H9 (cell line): ENCODE measurements at regions not wholly inside any gene's neighbourhood (a gene's known extent, or its start where the extent isn't known, plus 50 kb on each side); places are given as distances from the start of the nearest gene placed in this dataset.

Experiments
- DNase-seq: peaks from one replicate; pipeline ENCODE4 v3.0.0-alpha.2; 2017
- H2AFZ ChIP-seq: one replicate; pipeline ENCODE4 v1.6.1; 2013; ENCODE audit warnings: mild to moderate bottlenecking, low read length, control low read depth, moderate library complexity
- H2AK5ac ChIP-seq: 2 replicates; pipeline ENCODE4 v1.6.1; 2013; ENCODE audit warnings: low read length, control low read depth, mixed read lengths; ENCODE audit not compliant: insufficient read length
- H2BK120ac ChIP-seq: one replicate; pipeline ENCODE4 v1.6.1; 2013; ENCODE audit warnings: low read depth, mild to moderate bottlenecking, low read length, control low read depth, inconsistent platforms; ENCODE audit not compliant: poor library complexity, severe bottlenecking
- H2BK12ac ChIP-seq: 2 replicates; pipeline ENCODE4 v1.6.1; 2013; ENCODE audit warnings: low read length, control low read depth, mixed read lengths, low read depth; ENCODE audit not compliant: insufficient read length
- H2BK15ac ChIP-seq: 2 replicates; pipeline ENCODE4 v1.6.1; 2013; ENCODE audit warnings: low read depth, low read length, control low read depth
- H2BK20ac ChIP-seq: one replicate; pipeline ENCODE4 v1.6.1; 2013; ENCODE audit warnings: low read depth, mild to moderate bottlenecking, low read length, control low read depth, inconsistent platforms; ENCODE audit not compliant: poor library complexity, severe bottlenecking
- H2BK5ac ChIP-seq: 2 replicates; pipeline ENCODE4 v1.6.1; 2013; ENCODE audit warnings: low read length, control low read depth, mixed read lengths; ENCODE audit not compliant: insufficient read length
- H3K14ac ChIP-seq: 2 replicates; pipeline ENCODE4 v1.6.1; 2013; ENCODE audit warnings: low read length, control low read depth; ENCODE audit not compliant: insufficient read depth
- H3K18ac ChIP-seq: 2 replicates; pipeline ENCODE4 v1.6.1; 2013; ENCODE audit warnings: low read depth, mild to moderate bottlenecking, mixed read lengths, low read length, control low read depth; ENCODE audit not compliant: insufficient read length
- H3K23ac ChIP-seq: 2 replicates; pipeline ENCODE4 v1.6.1; 2013; ENCODE audit warnings: low read length, control low read depth, mixed read lengths, low read depth; ENCODE audit not compliant: insufficient read length
- H3K23me2 ChIP-seq: 2 replicates; pipeline ENCODE4 v1.6.1; 2013; ENCODE audit warnings: low read depth, mild to moderate bottlenecking, mixed read lengths, low read length, control low read depth; ENCODE audit not compliant: insufficient read length, poor library complexity, severe bottlenecking
- H3K27ac ChIP-seq: 2 replicates; pipeline ENCODE4 v1.5.1; 2013; ENCODE audit warnings: low read length, control low read depth, mixed read lengths, low read depth; ENCODE audit not compliant: insufficient read length
- H3K27me3 ChIP-seq: 2 replicates; pipeline ENCODE4 v1.6.1; 2013; ENCODE audit warnings: low read length, control low read depth, inconsistent platforms; ENCODE audit not compliant: insufficient read depth
- H3K4ac ChIP-seq: 2 replicates; pipeline ENCODE4 v1.6.1; 2013; ENCODE audit warnings: low read depth, mild to moderate bottlenecking, control low read depth, inconsistent platforms, low read length, moderate library complexity
- H3K4me1 ChIP-seq: 2 replicates; pipeline ENCODE4 v1.6.1; 2013; ENCODE audit warnings: low read length, control low read depth, inconsistent platforms; ENCODE audit not compliant: insufficient read depth
- H3K4me2 ChIP-seq: 2 replicates; pipeline ENCODE4 v1.6.1; 2013; ENCODE audit warnings: low read length, control low read depth, mixed read lengths; ENCODE audit not compliant: insufficient read length, insufficient read depth
- H3K56ac ChIP-seq: 2 replicates; pipeline ENCODE4 v1.6.1; 2013; ENCODE audit warnings: low read depth, mild to moderate bottlenecking, mixed read lengths, low read length, control low read depth; ENCODE audit not compliant: insufficient read length
- H3K79me1 ChIP-seq: 2 replicates; pipeline ENCODE4 v1.6.1; 2013; ENCODE audit warnings: low read depth, mild to moderate bottlenecking, moderate library complexity, low read length, control low read depth, inconsistent platforms; ENCODE audit not compliant: insufficient read depth, poor library complexity, severe bottlenecking
- H3K79me2 ChIP-seq: 2 replicates; pipeline ENCODE4 v1.6.1; 2013; ENCODE audit warnings: low read length, control low read depth, inconsistent platforms; ENCODE audit not compliant: insufficient read depth
- H3K9ac ChIP-seq: 2 replicates; pipeline ENCODE4 v1.6.1; 2013; ENCODE audit warnings: low read length, control low read depth, mixed read lengths; ENCODE audit not compliant: insufficient read length; ENCODE audit errors: extremely low read depth
- H3K9me3 ChIP-seq: one replicate; pipeline ENCODE4 v1.6.1; 2013; ENCODE audit warnings: low read depth, low read length, inconsistent platforms; ENCODE audit not compliant: control insufficient read depth
- H3T11ph ChIP-seq: one replicate; pipeline ENCODE4 v1.6.1; 2013; ENCODE audit warnings: mild to moderate bottlenecking, low read length, control low read depth, inconsistent platforms
- H4K20me1 ChIP-seq: one replicate; pipeline ENCODE4 v1.6.1; 2013; ENCODE audit not compliant: control insufficient read depth, insufficient read length, insufficient read depth
- H4K5ac ChIP-seq: 2 replicates; pipeline ENCODE4 v1.6.1; 2013; ENCODE audit warnings: low read depth, mild to moderate bottlenecking, mixed read lengths, low read length, control low read depth; ENCODE audit not compliant: insufficient read length
- H4K8ac ChIP-seq: replicated peaks from 2 replicates; pipeline ENCODE4 v1.6.1; 2013; ENCODE audit warnings: low read length, control low read depth, mixed read lengths, low read depth; ENCODE audit not compliant: insufficient read length
- H4K91ac ChIP-seq: 2 replicates; pipeline ENCODE4 v1.6.1; 2013; ENCODE audit warnings: low read depth, mild to moderate bottlenecking, moderate library complexity, mixed read lengths, low read length, control low read depth; ENCODE audit not compliant: insufficient read length
- H3K27ac Mint-ChIP-seq, 3 experiments: 2 replicates in 2 of 3; 3 replicates in 1 of 3; pipeline ENCODE4 v1.8.0; 2020 to 2021; ENCODE audit warnings: mixed read lengths in 3 of 3, mild to moderate bottlenecking in 1 of 3, moderate library complexity in 1 of 3
- H3K27me3 Mint-ChIP-seq: 2 replicates; pipeline ENCODE4 v1.8.0; 2021; ENCODE audit warnings: low read depth, mild to moderate bottlenecking, moderate library complexity, mixed read lengths
- H3K36me3 Mint-ChIP-seq, 3 experiments: 2 replicates in 2 of 3; 3 replicates in 1 of 3; pipeline ENCODE4 v1.8.0; 2020 to 2021; ENCODE audit warnings: low read depth in 3 of 3, mixed read lengths in 3 of 3; ENCODE audit not compliant: insufficient read depth in 1 of 3
- H3K4me1 Mint-ChIP-seq, 2 experiments: 2 replicates each; pipeline ENCODE4 v1.8.0; 2020; ENCODE audit warnings: mixed read lengths in 2 of 2
- H3K4me3 Mint-ChIP-seq, 2 experiments: 2 replicates in 1 of 2; 3 replicates in 1 of 2; pipeline ENCODE4 v1.8.0; 2020 to 2021; ENCODE audit warnings: mild to moderate bottlenecking in 2 of 2, mixed read lengths in 2 of 2, moderate library complexity in 1 of 2
- H3K9me3 Mint-ChIP-seq, 2 experiments: 2 replicates in 1 of 2; 3 replicates in 1 of 2; pipeline ENCODE4 v1.8.0; 2020; ENCODE audit warnings: mild to moderate bottlenecking in 2 of 2, mixed read lengths in 2 of 2, moderate library complexity in 1 of 2
- WGBS: extraction: QIAGEN DNeasy Blood & Tissue Kit; methylation state at CpG from one replicate; pipeline ENCODE4 v1.1.7; 2013; ENCODE audit warnings: missing lambda C conversion rate, low lambda C conversion rate, mixed read lengths; ENCODE audit not compliant: insufficient read length; ENCODE audit errors: extremely low coverage; 5-methylcytosine and 5-hydroxymethylcytosine counted together
- TF ChIP-seq, protein P1 (sequence below): fragments of 200-600 bp; sonication (generic); conservative IDR thresholded peaks from 3 replicates; pipeline ENCODE4 v1.8.0; 2021; ENCODE audit warnings: antibody characterized with exemption, mild to moderate bottlenecking

DNA sequence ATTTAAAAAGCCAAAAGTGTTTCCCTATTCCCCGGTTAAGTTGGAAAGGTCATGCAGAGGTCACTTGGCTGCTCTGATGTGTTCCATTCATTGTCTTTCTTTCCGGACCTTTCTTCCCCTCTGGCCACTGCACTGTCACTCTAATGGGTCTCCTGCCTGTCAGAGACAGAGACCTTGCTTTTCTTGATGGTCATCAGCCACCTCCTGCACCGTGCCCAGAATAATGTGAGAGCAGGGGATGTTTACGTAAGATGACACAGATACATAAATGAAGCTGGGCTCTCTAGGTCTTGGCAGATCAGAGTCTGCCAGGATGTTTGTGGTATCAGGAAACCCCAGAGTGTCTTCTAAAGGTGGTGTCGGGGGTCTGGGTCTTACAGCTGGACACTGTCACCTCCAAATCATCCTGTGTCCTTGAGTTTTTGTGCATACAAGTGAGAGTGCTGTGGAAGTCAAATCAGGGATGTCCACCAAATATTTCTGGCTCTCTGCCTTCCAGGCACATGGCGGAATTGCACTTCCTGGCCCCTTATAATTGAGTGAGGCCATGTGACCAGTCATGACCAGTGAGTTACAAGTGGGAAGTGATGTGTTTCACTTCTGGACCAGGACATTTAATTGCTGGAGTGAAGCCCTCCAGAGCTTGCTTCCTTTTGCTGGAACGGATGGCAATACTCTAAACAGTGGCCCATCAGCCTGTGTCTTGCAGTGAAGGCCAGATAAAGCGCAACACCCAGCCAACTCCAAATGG, 130.6 kb upstream of the ATP6AP2 start:
- no peaks in the 10 kb centered on the region; the same call in 1 of the 2 replicates for H3K27me3 Mint-ChIP-seq
- Histone ChIP-seq H4K20me1 (no peaks in the 10 kb centered on the region), H2BK5ac (no peak overlapping the region), H3K18ac (no peak overlapping the region), H3T11ph (no peak overlapping the region), H3K56ac (no peak overlapping the region), H3K79me1 (no peaks in the 10 kb centered on the region), H2BK20ac (no peak overlapping the region), H4K5ac (no peak overlapping the region), H3K27me3 (no peaks in the 10 kb centered on the region), H3K23ac (no peak overlapping the region), H3K4me2 (no peak overlapping the region), H3K9ac (no peak overlapping the region), H4K8ac (no peak overlapping the region), H2AFZ (no peak overlapping the region), H2BK120ac (no peak overlapping the region), H2BK15ac (no peak overlapping the region), H3K79me2 (no peaks in the 10 kb centered on the region), H3K27ac (no peak overlapping the region), H2BK12ac (no peak overlapping the region), H3K23me2 (peaks cover 2% of the 10 kb centered on the region), H3K4ac (no peak overlapping the region), H3K4me1 (no peaks in the 10 kb centered on the region), H2AK5ac (no peak overlapping the region), H3K14ac (no peak overlapping the region), H4K91ac (no peak overlapping the region), H3K9me3 (no peaks in the 10 kb centered on the region)
- H3K4me3 Mint-ChIP-seq: no peak overlapping the region
- H3K4me1 Mint-ChIP-seq: peaks cover 0 to 4% of the 10 kb centered on the region in 2 experiments; a peak in 3 of 4 replicates
- no peak overlapping the region for H3K27ac Mint-ChIP-seq
- peaks cover 76 to 84% of the 10 kb centered on the region in 2 experiments for H3K9me3 Mint-ChIP-seq
- peaks cover 0 to 10% (median 9%) of the 10 kb centered on the region in 3 experiments; a peak in 6 of 7 replicates for H3K36me3 Mint-ChIP-seq
- DNase-seq: no peak
- TF ChIP-seq, protein P1, sequence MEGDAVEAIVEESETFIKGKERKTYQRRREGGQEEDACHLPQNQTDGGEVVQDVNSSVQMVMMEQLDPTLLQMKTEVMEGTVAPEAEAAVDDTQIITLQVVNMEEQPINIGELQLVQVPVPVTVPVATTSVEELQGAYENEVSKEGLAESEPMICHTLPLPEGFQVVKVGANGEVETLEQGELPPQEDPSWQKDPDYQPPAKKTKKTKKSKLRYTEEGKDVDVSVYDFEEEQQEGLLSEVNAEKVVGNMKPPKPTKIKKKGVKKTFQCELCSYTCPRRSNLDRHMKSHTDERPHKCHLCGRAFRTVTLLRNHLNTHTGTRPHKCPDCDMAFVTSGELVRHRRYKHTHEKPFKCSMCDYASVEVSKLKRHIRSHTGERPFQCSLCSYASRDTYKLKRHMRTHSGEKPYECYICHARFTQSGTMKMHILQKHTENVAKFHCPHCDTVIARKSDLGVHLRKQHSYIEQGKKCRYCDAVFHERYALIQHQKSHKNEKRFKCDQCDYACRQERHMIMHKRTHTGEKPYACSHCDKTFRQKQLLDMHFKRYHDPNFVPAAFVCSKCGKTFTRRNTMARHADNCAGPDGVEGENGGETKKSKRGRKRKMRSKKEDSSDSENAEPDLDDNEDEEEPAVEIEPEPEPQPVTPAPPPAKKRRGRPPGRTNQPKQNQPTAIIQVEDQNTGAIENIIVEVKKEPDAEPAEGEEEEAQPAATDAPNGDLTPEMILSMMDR: no peak
- no CpG with 5 or more reads among the region's 8 CpGs for WGBS
